Neural cell (in vitro differentiated cells): ENCODE measurements at regions not wholly inside any gene's neighbourhood (a gene's known extent, or its start where the extent isn't known, plus 50 kb on each side); places are given as distances from the start of the nearest gene placed in this dataset.

Source experiments
- H2AFZ ChIP-seq: fragments of 200-600, 300-800 bp; sonication (generic), shearing (Covaris generic); 2 replicates; pipeline ENCODE4 v1.6.0; 2014; ENCODE audit warnings: low read depth, mild to moderate bottlenecking, antibody characterized with exemption, low read length, moderate library complexity
- H3F3A ChIP-seq: fragments of 200-600 bp; shearing (Covaris generic); 2 replicates; pipeline ENCODE4 v1.6.1; 2016; ENCODE audit warnings: mild to moderate bottlenecking, moderate library complexity, mixed read lengths, antibody characterized with exemption, low read length; ENCODE audit not compliant: insufficient read depth, poor library complexity, severe bottlenecking
- H3K27ac ChIP-seq: fragments of 200-600, 300-800 bp; sonication (generic), shearing (Covaris generic); 2 replicates; pipeline ENCODE4 v1.5.1; 2014; ENCODE audit warnings: mild to moderate bottlenecking, low read length, moderate library complexity
- H3K27me3 ChIP-seq: fragments of 300-800, 200-600 bp; sonication (generic), shearing (Covaris generic); 2 replicates; pipeline ENCODE4 v1.6.0; 2014; ENCODE audit warnings: mild to moderate bottlenecking, low read depth, low read length, moderate library complexity; ENCODE audit not compliant: insufficient read depth
- H3K36me3 ChIP-seq: fragments of 300-800, 200-600 bp; sonication (generic), shearing (Covaris generic); 2 replicates; pipeline ENCODE4 v1.5.1; 2014; ENCODE audit warnings: mild to moderate bottlenecking, antibody characterized with exemption, low read length, moderate library complexity; ENCODE audit not compliant: insufficient read depth
- H3K4me2 ChIP-seq: fragments of 300-800, 200-600 bp; sonication (generic), shearing (Covaris generic); 2 replicates; pipeline ENCODE4 v1.6.0; 2014; ENCODE audit warnings: mild to moderate bottlenecking, low read length
- H3K4me3 ChIP-seq: fragments of 300-800, 200-600 bp; sonication (generic), shearing (Covaris generic); 2 replicates; pipeline ENCODE4 v1.5.1; 2014; ENCODE audit warnings: mild to moderate bottlenecking, low read length, moderate library complexity
- H3K79me2 ChIP-seq: fragments of 200-600 bp; shearing (Covaris generic); replicated peaks from 2 replicates; pipeline ENCODE4 v1.6.0; 2014; ENCODE audit warnings: mild to moderate bottlenecking, low read length, moderate library complexity; ENCODE audit not compliant: insufficient read depth
- H3K9ac ChIP-seq: fragments of 300-800, 200-600 bp; sonication (generic), shearing (Covaris generic); 2 replicates; pipeline ENCODE4 v1.6.1; 2016; ENCODE audit warnings: mild to moderate bottlenecking, low read length, mixed read lengths
- H3K9me2 ChIP-seq: fragments of 200-600 bp; shearing (Covaris generic); 2 replicates; pipeline ENCODE4 v1.6.1; 2016; ENCODE audit warnings: mild to moderate bottlenecking, low read length, mixed read lengths; ENCODE audit not compliant: insufficient read depth
- H3K9me3 ChIP-seq: fragments of 200-600, 300-800 bp; sonication (generic), shearing (Covaris generic); 2 replicates; pipeline ENCODE4 v1.6.1; 2016; ENCODE audit warnings: mild to moderate bottlenecking, mixed run types, low read length, moderate library complexity, mixed read lengths
- H4K20me1 ChIP-seq: fragments of 200-600 bp; shearing (Covaris generic); 2 replicates; pipeline ENCODE4 v1.6.1; 2016; ENCODE audit warnings: mild to moderate bottlenecking, mixed run types; ENCODE audit not compliant: insufficient read depth
- CTCF ChIP-seq: fragments of 450-650 bp; IDR thresholded peaks from 2 replicates; pipeline ENCODE4 v1.5.1; 2014; ENCODE audit warnings: antibody characterized with exemption, mild to moderate bottlenecking, moderate library complexity; ENCODE audit not compliant: poor library complexity, severe bottlenecking
- EP300 ChIP-seq: fragments of 450-650 bp; conservative IDR thresholded peaks from 2 replicates; pipeline ENCODE4 v1.6.1; 2014; ENCODE audit warnings: antibody characterized with exemption, mild to moderate bottlenecking, moderate library complexity; ENCODE audit not compliant: poor library complexity, severe bottlenecking
- EZH2 ChIP-seq: fragments of 200-600, 300-800 bp; shearing (Covaris generic), sonication (generic); IDR thresholded peaks from 2 replicates; pipeline ENCODE4 v1.6.1; 2014; ENCODE audit warnings: antibody characterized with exemption, low read length, borderline replicate concordance, mild to moderate bottlenecking; ENCODE audit not compliant: insufficient read depth, poor library complexity, severe bottlenecking
- MXI1 ChIP-seq: fragments of 450-650 bp; conservative IDR thresholded peaks from 2 replicates; pipeline ENCODE4 v1.6.1; 2014; ENCODE audit warnings: antibody characterized with exemption, mild to moderate bottlenecking; ENCODE audit not compliant: poor library complexity, severe bottlenecking
- POLR2AphosphoS5 ChIP-seq: IDR thresholded peaks from 2 replicates; pipeline ENCODE4 v1.6.1; 2012
- RAD21 ChIP-seq: fragments of 450-650 bp; conservative IDR thresholded peaks from 2 replicates; pipeline ENCODE4 v1.6.1; 2014; ENCODE audit warnings: antibody characterized with exemption, mild to moderate bottlenecking, moderate library complexity
- REST ChIP-seq: IDR thresholded peaks from 2 replicates; pipeline ENCODE4 v1.6.1; 2012; ENCODE audit warnings: borderline replicate concordance
- SMC3 ChIP-seq: fragments of 450-650 bp; conservative IDR thresholded peaks from 2 replicates; pipeline ENCODE4 v1.6.1; 2014; ENCODE audit warnings: antibody characterized with exemption, mild to moderate bottlenecking, moderate library complexity; ENCODE audit not compliant: poor library complexity
- TAF1 ChIP-seq: IDR thresholded peaks from 2 replicates; pipeline ENCODE4 v1.6.1; 2012; ENCODE audit warnings: low read depth

GRCh38 chr14:73774241-73774570 lies 60.0 kb upstream of the PNMA1 start:
- H2AFZ ChIP-seq, result no peak overlapping the region
- H3K4me3 ChIP-seq, result no peak overlapping the region
- H3K27me3 ChIP-seq, result no peaks in the 10 kb centered on the region
- no peaks in the 10 kb centered on the region for H3K9me2 ChIP-seq
- TF ChIP-seq REST (no peak), EP300 (no peak), MXI1 (no peak)
- no peaks in the 10 kb centered on the region for H3K79me2 ChIP-seq
- no peaks in the 10 kb centered on the region for H4K20me1 ChIP-seq
- H3K9ac ChIP-seq, result no peak overlapping the region
- H3K27ac ChIP-seq, result no peak overlapping the region
- no peaks in the 10 kb centered on the region for H3K36me3 ChIP-seq
- H3K9me3 ChIP-seq, result no peaks in the 10 kb centered on the region
- no peak overlapping the region for H3K4me2 ChIP-seq
- no peaks in the 10 kb centered on the region for H3F3A ChIP-seq

- Histone ChIP-seq H3K9me2 (no peaks in the 10 kb centered on the region), H3K4me2 (no peak overlapping the region), H3K79me2 (no peaks in the 10 kb centered on the region), H3K4me3 (no peak overlapping the region), H3F3A (no peaks in the 10 kb centered on the region), H4K20me1 (no peaks in the 10 kb centered on the region), H3K9me3 (no peaks in the 10 kb centered on the region), H3K36me3 (no peaks in the 10 kb centered on the region), H2AFZ (no peak overlapping the region), H3K9ac (no peak overlapping the region), H3K27ac (no peak overlapping the region), H3K27me3 (no peaks in the 10 kb centered on the region)
- TF ChIP-seq SMC3 (no peak), MXI1 (no peak), EZH2 (no peak), CTCF (no peak), RAD21 (no peak), EP300 (no peak), REST (no peak), POLR2AphosphoS5 (no peak), TAF1 (no peak)
These were observed 59.5 kb upstream of the PNMA1 start for GRCh38 chr14:73773441-73774240.
